ENCODE measurements at regions not wholly inside any gene's neighbourhood (a gene's known extent, or its start where the extent isn't known, plus 50 kb on each side); places are given as distances from the start of the nearest gene placed in this dataset.

GRCh38 chr6:138590796-138591709, 91.8 kb upstream of the NHSL1 start:
- no peaks in the 10 kb centered on the region for H3K27me3 ChIP-seq (ENCODE audit: insufficient read depth, insufficient read length)
- no peaks in the 10 kb centered on the region for H3K9me3 ChIP-seq (ENCODE audit: insufficient read depth, low read length)
- no peak overlapping the region for H3K4me3 ChIP-seq (ENCODE audit: insufficient read length, low read depth)
- no peak overlapping the region for H3K9ac ChIP-seq (ENCODE audit: insufficient read length, low read depth)
- H3K36me3 ChIP-seq (ENCODE audit: insufficient read depth, insufficient read length, low read length) = no peaks in the 10 kb centered on the region
- TF ChIP-seq ZNF274 (IDR thresholded peaks at IDR 0.05; ENCODE audit: low read depth, low read length) (no peak), YY1 (IDR thresholded peaks at IDR 0.05; ENCODE audit: insufficient read depth, insufficient read length) (no peak), SUZ12 (IDR thresholded peaks at IDR 0.05; ENCODE audit: extremely low read depth, insufficient read depth, insufficient read length) (no peak)
- H3K4me1 ChIP-seq (ENCODE audit: insufficient read depth, insufficient read length) = peaks cover 5% of the 10 kb centered on the region
- DNase-seq (ENCODE audit: low read depth, low spot score) = peak; percentile 59

- TF ChIP-seq YY1 (IDR thresholded peaks at IDR 0.05; ENCODE audit: insufficient read depth, insufficient read length) = no peak
- TF ChIP-seq ZNF274 (IDR thresholded peaks at IDR 0.05; ENCODE audit: low read depth, low read length) = no peak
- TF ChIP-seq SUZ12 (IDR thresholded peaks at IDR 0.05; ENCODE audit: extremely low read depth, insufficient read depth, insufficient read length) = no peak
- no peaks in the 10 kb centered on the region for H3K36me3 ChIP-seq (ENCODE audit: insufficient read depth, insufficient read length, low read length)
- DNase-seq (ENCODE audit: low read depth, low spot score) = no peak
- no peak overlapping the region for H3K4me3 ChIP-seq (ENCODE audit: insufficient read length, low read depth)
- no peaks in the 10 kb centered on the region for H3K27me3 ChIP-seq (ENCODE audit: insufficient read depth, insufficient read length)
- H3K9me3 ChIP-seq (ENCODE audit: insufficient read depth, low read length) = no peaks in the 10 kb centered on the region
- peak overlapping the region; percentile 36 for H3K9ac ChIP-seq (ENCODE audit: insufficient read length, low read depth)
- H3K4me1 ChIP-seq (ENCODE audit: insufficient read depth, insufficient read length) = peaks cover 5% of the 10 kb centered on the region
Measured at GRCh38 chr6:138592749-138593123, 93.4 kb upstream of the NHSL1 start.

- H3K4me3 ChIP-seq (ENCODE audit: insufficient read length, low read depth) = no peak overlapping the region
Measured at GRCh38 chr6:138593124-138593877, 94.0 kb upstream of the NHSL1 start.

GRCh38 chr6:138593909-138594757, 94.8 kb upstream of the NHSL1 start:
- H3K4me1 ChIP-seq (ENCODE audit: insufficient read depth, insufficient read length) = peaks cover 3% of the 10 kb centered on the region
- H3K4me3 ChIP-seq (ENCODE audit: insufficient read length, low read depth) = no peak overlapping the region
- H3K9me3 ChIP-seq (ENCODE audit: insufficient read depth, low read length) = no peaks in the 10 kb centered on the region
- H3K27me3 ChIP-seq (ENCODE audit: insufficient read depth, insufficient read length) = no peaks in the 10 kb centered on the region
- TF ChIP-seq YY1 (IDR thresholded peaks at IDR 0.05; ENCODE audit: insufficient read depth, insufficient read length) (no peak), ZNF274 (IDR thresholded peaks at IDR 0.05; ENCODE audit: low read depth, low read length) (no peak), SUZ12 (IDR thresholded peaks at IDR 0.05; ENCODE audit: extremely low read depth, insufficient read depth, insufficient read length) (no peak)
- DNase-seq (ENCODE audit: low read depth, low spot score) = no peak
- no peak overlapping the region for H3K9ac ChIP-seq (ENCODE audit: insufficient read length, low read depth)
- H3K36me3 ChIP-seq (ENCODE audit: insufficient read depth, insufficient read length, low read length) = no peaks in the 10 kb centered on the region

More at GRCh38 chr6:138593124-138593877, 94.0 kb upstream of the NHSL1 start:
- Histone ChIP-seq H3K9ac (ENCODE audit: insufficient read length, low read depth) (no peak overlapping the region), H3K9me3 (ENCODE audit: insufficient read depth, low read length) (no peaks in the 10 kb centered on the region), H3K27me3 (ENCODE audit: insufficient read depth, insufficient read length) (no peaks in the 10 kb centered on the region), H3K4me1 (ENCODE audit: insufficient read depth, insufficient read length) (peaks cover 5% of the 10 kb centered on the region), H3K36me3 (ENCODE audit: insufficient read depth, insufficient read length, low read length) (no peaks in the 10 kb centered on the region)
- TF ChIP-seq SUZ12 (IDR thresholded peaks at IDR 0.05; ENCODE audit: extremely low read depth, insufficient read depth, insufficient read length) (no peak), YY1 (IDR thresholded peaks at IDR 0.05; ENCODE audit: insufficient read depth, insufficient read length) (no peak), ZNF274 (IDR thresholded peaks at IDR 0.05; ENCODE audit: low read depth, low read length) (no peak)
- DNase-seq (ENCODE audit: low read depth, low spot score) = peak; percentile 42

GRCh38 chr6:138594758-138595140, 95.5 kb upstream of the NHSL1 start:
- no peak overlapping the region for H3K4me3 ChIP-seq (ENCODE audit: insufficient read length, low read depth)
- H3K36me3 ChIP-seq (ENCODE audit: insufficient read depth, insufficient read length, low read length) = no peaks in the 10 kb centered on the region
- no peak for DNase-seq (ENCODE audit: low read depth, low spot score)
- H3K9ac ChIP-seq (ENCODE audit: insufficient read length, low read depth) = no peak overlapping the region
- H3K9me3 ChIP-seq (ENCODE audit: insufficient read depth, low read length) = no peaks in the 10 kb centered on the region
- no peaks in the 10 kb centered on the region for H3K4me1 ChIP-seq (ENCODE audit: insufficient read depth, insufficient read length)
- no peaks in the 10 kb centered on the region for H3K27me3 ChIP-seq (ENCODE audit: insufficient read depth, insufficient read length)
- no peak for TF ChIP-seq ZNF274 (IDR thresholded peaks at IDR 0.05; ENCODE audit: low read depth, low read length)
- TF ChIP-seq YY1 (IDR thresholded peaks at IDR 0.05; ENCODE audit: insufficient read depth, insufficient read length) = no peak
- TF ChIP-seq SUZ12 (IDR thresholded peaks at IDR 0.05; ENCODE audit: extremely low read depth, insufficient read depth, insufficient read length) = no peak

GRCh38 chr6:138596126-138596525, 96.8 kb upstream of the NHSL1 start:
- H3K9me3 ChIP-seq (ENCODE audit: insufficient read depth, low read length) = no peaks in the 10 kb centered on the region
- H3K4me3 ChIP-seq (ENCODE audit: insufficient read length, low read depth) = no peak overlapping the region
- no peaks in the 10 kb centered on the region for H3K27me3 ChIP-seq (ENCODE audit: insufficient read depth, insufficient read length)
- TF ChIP-seq ZNF274 (IDR thresholded peaks at IDR 0.05; ENCODE audit: low read depth, low read length) (no peak), YY1 (IDR thresholded peaks at IDR 0.05; ENCODE audit: insufficient read depth, insufficient read length) (no peak), SUZ12 (IDR thresholded peaks at IDR 0.05; ENCODE audit: extremely low read depth, insufficient read depth, insufficient read length) (no peak)
- H3K9ac ChIP-seq (ENCODE audit: insufficient read length, low read depth) = no peak overlapping the region
- DNase-seq (ENCODE audit: low read depth, low spot score) = no peak
- H3K36me3 ChIP-seq (ENCODE audit: insufficient read depth, insufficient read length, low read length) = no peaks in the 10 kb centered on the region
- H3K4me1 ChIP-seq (ENCODE audit: insufficient read depth, insufficient read length) = no peaks in the 10 kb centered on the region

All from NT2/D1 (cell line).